Loucy (cell line): ENCODE measurements at regions not wholly inside any gene's neighbourhood (a gene's known extent, or its start where the extent isn't known, plus 50 kb on each side); places are given as distances from the start of the nearest gene placed in this dataset.

Source experiments
- CTCF ChIP-seq: fragments of 200-600 bp; sonication (generic); conservative IDR thresholded peaks from 2 replicates; pipeline ENCODE4 v1.5.1; 2014; ENCODE audit warnings: mild to moderate bottlenecking, antibody characterized with exemption, low read length
- EZH2phosphoT487 ChIP-seq: fragments of 200-600 bp; IDR thresholded peaks from 2 replicates; pipeline ENCODE4 v1.6.1; 2018; ENCODE audit warnings: antibody characterized with exemption, mild to moderate bottlenecking, moderate library complexity, borderline replicate concordance

GRCh38 chr4:54818481-54818880 is 160.7 kb downstream of the KIT start:
- TF ChIP-seq CTCF, result no peak
- TF ChIP-seq EZH2phosphoT487, result no peak
